IMR-90 (cell line): ENCODE measurements at regions not wholly inside any gene's neighbourhood (a gene's known extent, or its start where the extent isn't known, plus 50 kb on each side); places are given as distances from the start of the nearest gene placed in this dataset.

ENCODE experiments used
- ATAC-seq: fragments of 200-7000 bp; cut with Tn5 transposase; 2 replicates; pipeline ENCODE4 v1.9.1; 2020; ENCODE audit warnings: low read depth, mild to moderate bottlenecking, moderate library complexity
- BruUV-seq: library from RNA; stranded (reverse); fragments of 400-500 nt; replicated peaks from 2 replicates; lab custom pipeline; 2021; lab: Mats Ljungman, UMichigan
- CTCF ChIA-PET: fragments of 300-600 bp; formaldehyde crosslinking; extraction: SDS; loops from one replicate; lab custom pipeline; 2021; ENCODE audit warnings: antibody characterized with exemption; lab: Yijun Ruan, JAX
- POLR2A ChIA-PET: fragments of 300-600 bp; sonication (Branson Sonifier 250); formaldehyde crosslinking; loops from one replicate; lab custom pipeline; 2022; ENCODE audit warnings: antibody characterized with exemption; ENCODE audit not compliant: unreplicated experiment; lab: Charles Lee
- DNase-seq: peaks from one replicate; pipeline ENCODE4 v3.0.0; 2013
- H2AFZ ChIP-seq: replicated peaks from 2 replicates; pipeline ENCODE3; 2013; ENCODE audit warnings: low read length, mild to moderate bottlenecking; ENCODE audit not compliant: poor library complexity
- H2AK5ac ChIP-seq: 2 replicates; pipeline ENCODE4 v1.6.1; 2013; ENCODE audit warnings: low read depth, low read length, inconsistent platforms
- H2AK9ac ChIP-seq: replicated peaks from 2 replicates; pipeline ENCODE3; 2013; ENCODE audit warnings: mild to moderate bottlenecking, low read depth, low read length, moderate library complexity; ENCODE audit not compliant: poor library complexity
- H2BK120ac ChIP-seq: 2 replicates; pipeline ENCODE4 v1.6.1; 2013; ENCODE audit warnings: low read depth, low read length, inconsistent platforms
- H2BK15ac ChIP-seq: 3 replicates; pipeline ENCODE4 v1.6.1; 2013; ENCODE audit warnings: low read depth, low read length, inconsistent platforms
- H2BK20ac ChIP-seq: 2 replicates; pipeline ENCODE4 v1.6.1; 2013; ENCODE audit warnings: low read depth, mild to moderate bottlenecking, inconsistent platforms, low read length, moderate library complexity
- H2BK5ac ChIP-seq: 2 replicates; pipeline ENCODE4 v1.6.1; 2013; ENCODE audit warnings: mild to moderate bottlenecking, low read depth, low read length, inconsistent platforms; ENCODE audit not compliant: poor library complexity, severe bottlenecking
- H3K14ac ChIP-seq: replicated peaks from 2 replicates; pipeline ENCODE4 v1.6.1; 2013; ENCODE audit warnings: low read depth, low read length, inconsistent platforms
- H3K18ac ChIP-seq: 2 replicates; pipeline ENCODE4 v1.6.1; 2013; ENCODE audit warnings: low read depth, low read length, control low read depth
- H3K23ac ChIP-seq: 2 replicates; pipeline ENCODE4 v1.6.1; 2013; ENCODE audit warnings: low read depth, low read length, inconsistent platforms
- H3K27ac ChIP-seq: 2 replicates; pipeline ENCODE4 v1.5.1; 2013; ENCODE audit warnings: mild to moderate bottlenecking, control low read depth, low read length; ENCODE audit not compliant: insufficient read depth
- H3K27me3 ChIP-seq: 2 replicates; pipeline ENCODE4 v1.6.1; 2013; ENCODE audit warnings: low read length; ENCODE audit not compliant: control insufficient read depth, insufficient read depth
- H3K36me3 ChIP-seq: 2 replicates; pipeline ENCODE4 v1.6.1; 2013; ENCODE audit warnings: low read length, mixed read lengths; ENCODE audit not compliant: control insufficient read depth, insufficient read depth
- H3K4ac ChIP-seq: 2 replicates; pipeline ENCODE4 v1.6.1; 2013; ENCODE audit warnings: low read depth, low read length, inconsistent platforms
- H3K4me1 ChIP-seq: 2 replicates; pipeline ENCODE4 v1.6.1; 2013; ENCODE audit warnings: low read length, mixed read lengths; ENCODE audit not compliant: control insufficient read depth, insufficient read depth
- H3K4me2 ChIP-seq: 2 replicates; pipeline ENCODE4 v1.6.1; 2013; ENCODE audit warnings: low read depth, mild to moderate bottlenecking, control low read depth, low read length, moderate library complexity
- H3K4me3 ChIP-seq: 2 replicates; pipeline ENCODE4 v1.5.1; 2013; ENCODE audit warnings: low read depth, mild to moderate bottlenecking, control low read depth, low read length, moderate library complexity; ENCODE audit not compliant: insufficient read depth
- H3K56ac ChIP-seq: 2 replicates; pipeline ENCODE4 v1.6.1; 2013; ENCODE audit warnings: low read length, inconsistent platforms; ENCODE audit not compliant: insufficient read depth; ENCODE audit errors: extremely low read depth
- H3K79me1 ChIP-seq, 2 experiments: 2 replicates each; pipeline ENCODE4 v1.6.1; 2013; ENCODE audit warnings: low read length in 2 of 2, inconsistent platforms in 1 of 2, low read depth in 1 of 2
- H3K9ac ChIP-seq: 2 replicates; pipeline ENCODE4 v1.6.1; 2013; ENCODE audit warnings: low read depth, low read length, control low read depth
- H3K9me1 ChIP-seq: 2 replicates; pipeline ENCODE4 v1.6.1; 2013; ENCODE audit warnings: low read length, inconsistent platforms; ENCODE audit not compliant: insufficient read depth
- H3K9me3 ChIP-seq: 2 replicates; pipeline ENCODE4 v1.6.1; 2013; ENCODE audit warnings: low read length; ENCODE audit not compliant: control insufficient read depth, insufficient read depth
- H4K20me1 ChIP-seq: 2 replicates; pipeline ENCODE4 v1.6.1; 2013; ENCODE audit warnings: low read length, inconsistent platforms; ENCODE audit not compliant: insufficient read depth
- H4K5ac ChIP-seq: 2 replicates; pipeline ENCODE4 v1.6.1; 2013; ENCODE audit warnings: mild to moderate bottlenecking, low read depth, low read length, control low read depth
- H4K8ac ChIP-seq, 2 experiments: 2 replicates each; pipeline ENCODE4 v1.6.1; 2013; ENCODE audit warnings: low read depth in 2 of 2, low read length in 2 of 2, control low read depth in 1 of 2, inconsistent platforms in 1 of 2
- H4K91ac ChIP-seq: 2 replicates; pipeline ENCODE4 v1.6.1; 2013; ENCODE audit warnings: low read depth, low read length, inconsistent platforms; ENCODE audit not compliant: insufficient read depth
- CHD1 ChIP-seq: IDR thresholded peaks from 2 replicates; pipeline ENCODE4 v1.6.1; 2012; ENCODE audit warnings: low read depth, low read length, improper control_type of control experiment
- FOS ChIP-seq: fragments of 150-350 bp; IDR thresholded peaks from 2 replicates; pipeline ENCODE4 v1.6.1; 2016; ENCODE audit warnings: low read depth, low read length
- MAFK ChIP-seq: IDR thresholded peaks from 2 replicates; pipeline ENCODE4 v1.6.1; 2012; ENCODE audit warnings: low read depth, low read length, improper control_type of control experiment
- MXI1 ChIP-seq: IDR thresholded peaks from 2 replicates; pipeline ENCODE4 v1.6.1; 2012; ENCODE audit warnings: low read depth, mild to moderate bottlenecking, low read length, moderate library complexity, borderline replicate concordance
- NFE2L2 ChIP-seq: fragments of 150-350 bp; IDR thresholded peaks from 2 replicates; pipeline ENCODE4 v1.6.1; 2016; ENCODE audit warnings: low read depth, mild to moderate bottlenecking, low read length
- RAD21 ChIP-seq: IDR thresholded peaks from 2 replicates; pipeline ENCODE4 v1.6.1; 2012; ENCODE audit warnings: low read length, improper control_type of control experiment
- RCOR1 ChIP-seq: IDR thresholded peaks from 2 replicates; pipeline ENCODE4 v1.6.1; 2012; ENCODE audit warnings: mild to moderate bottlenecking, low read length, improper control_type of control experiment; ENCODE audit not compliant: insufficient replicate concordance
- RFX5 ChIP-seq: IDR thresholded peaks from 2 replicates; pipeline ENCODE4 v1.8.0; 2012; ENCODE audit warnings: low read depth, mild to moderate bottlenecking, low read length, moderate library complexity
- SMC3 ChIP-seq: fragments of 150-350 bp; IDR thresholded peaks from 2 replicates; pipeline ENCODE4 v1.6.1; 2016; ENCODE audit warnings: low read depth, mild to moderate bottlenecking, antibody characterized with exemption, low read length, moderate library complexity
- WGBS, 2 experiments: methylation state at CpG; one replicate each; pipeline versions ENCODE4 v1.1.5 to v1.1.7; 2013; ENCODE audit warnings: missing lambda C conversion rate in 2 of 2; ENCODE audit not compliant: insufficient read length in 1 of 2; ENCODE audit errors: extremely low coverage in 2 of 2; 5-methylcytosine and 5-hydroxymethylcytosine counted together
- dilution Hi-C: fragments of 300-500 bp; cut with HindIII; formaldehyde crosslinking; loops from one replicate; pipeline ENCODE4 v1.14.3; 2018; ENCODE audit warnings: low sequenced_read_pairs; ENCODE audit not compliant: unreplicated experiment
- in situ Hi-C: fragments of 300-500 bp; cut with MboI; formaldehyde crosslinking; loops from 3 replicates; pipeline ENCODE4 v1.14.3; 2019; ENCODE audit warnings: low sequenced_read_pairs, inconsistent platforms, mixed read lengths
- intact Hi-C: fragments of 100-400 bp; cut with micrococcal nuclease; formaldehyde crosslinking; loops from 2 replicates; pipeline ENCODE4 v1.10.0; 2022

- dilution Hi-C loops: no loop called here
- 0% methylated on average over 1 of the region's 4 CpGs; no CpG with 5 or more reads in 1 of the 2 experiments for WGBS, 2 experiments
- CTCF ChIA-PET: no interaction called here
Measured at GRCh38 chr20:55581519-55581918, 423.8 kb downstream of the CBLN4 start.

More at GRCh38 chr20:55581519-55581918, 423.8 kb downstream of the CBLN4 start:
- H3K4me3 ChIP-seq: no peak overlapping the region
- H2AFZ ChIP-seq: no peak overlapping the region
- H3K14ac ChIP-seq: no peak overlapping the region
- no peak overlapping the region for H3K4ac ChIP-seq
- no peaks in the 10 kb centered on the region for H3K36me3 ChIP-seq
- no peak overlapping the region for H4K5ac ChIP-seq
- no peaks in the 10 kb centered on the region for H4K20me1 ChIP-seq
- H3K27ac ChIP-seq: no peak overlapping the region
- no peak overlapping the region for H2AK5ac ChIP-seq
- no peak for TF ChIP-seq SMC3
- no peak for TF ChIP-seq NFE2L2
- no peak for TF ChIP-seq MAFK
- no peak for TF ChIP-seq RFX5
- TF ChIP-seq MXI1: no peak
- TF ChIP-seq CHD1: no peak
- no peak for TF ChIP-seq FOS
- TF ChIP-seq RAD21: no peak
- no peak for TF ChIP-seq RCOR1
- no peak overlapping the region for H2BK5ac ChIP-seq
- intact Hi-C loops: no loop called here
- H3K9me1 ChIP-seq: no peaks in the 10 kb centered on the region
- H3K4me2 ChIP-seq: no peak overlapping the region
- H3K56ac ChIP-seq: no peak overlapping the region
- H2AK9ac ChIP-seq: no peak overlapping the region
- ATAC-seq (no peak), DNase-seq (no peak)
- in situ Hi-C loops: no loop called here
- H3K79me1 ChIP-seq: no peaks in the 10 kb centered on the region
- peaks cover 12% of the 10 kb centered on the region for H3K9me3 ChIP-seq
- H4K91ac ChIP-seq: no peak overlapping the region
- H3K27me3 ChIP-seq: no peaks in the 10 kb centered on the region
- no peak overlapping the region for H2BK20ac ChIP-seq
- POLR2A ChIA-PET: no interaction called here
- no peak overlapping the region for H4K8ac ChIP-seq
- no peaks in the 10 kb centered on the region for H3K4me1 ChIP-seq
- H2BK120ac ChIP-seq: no peak overlapping the region
- BruUV-seq: no TSS peak
- H3K18ac ChIP-seq: no peak overlapping the region
- H2BK15ac ChIP-seq: no peak overlapping the region
- H3K23ac ChIP-seq: no peak overlapping the region
- no peak overlapping the region for H3K9ac ChIP-seq
